ENCODE measurements at regions not wholly inside any gene's neighbourhood (a gene's known extent, or its start where the extent isn't known, plus 50 kb on each side); places are given as distances from the start of the nearest gene placed in this dataset.

DNA sequence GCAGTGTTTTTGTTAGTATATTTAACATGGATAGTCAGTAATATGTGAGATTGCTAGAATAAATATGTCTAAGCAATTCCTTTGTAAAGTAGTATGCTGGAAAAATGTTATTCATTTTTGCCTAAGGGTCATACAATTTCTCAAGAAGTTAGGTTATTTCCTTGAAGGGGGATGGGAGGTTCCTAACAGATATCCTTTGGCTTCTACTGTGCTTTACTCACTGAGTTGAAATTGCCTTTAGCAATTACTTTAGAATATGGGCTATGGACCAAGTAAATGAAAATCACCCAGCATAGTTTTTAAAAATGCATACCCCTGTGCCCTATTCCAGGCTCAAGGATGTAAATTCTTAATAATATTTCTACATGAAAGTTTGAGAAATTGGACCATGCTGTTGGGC is 1386.4 kb upstream of the SLC39A10 start:
- TF ChIP-seq TCF12 (IDR thresholded peaks at IDR 0.05; ENCODE audit: low read depth) (no peak), FOXM1 (IDR thresholded peaks at IDR 0.05; ENCODE audit: borderline replicate concordance, low read depth) (no peak), CEBPB (IDR thresholded peaks at IDR 0.05) (no peak), ZBTB7A (IDR thresholded peaks at IDR 0.05; ENCODE audit: low read depth) (no peak), NFIC (IDR thresholded peaks at IDR 0.05) (no peak), RAD21 (IDR thresholded peaks at IDR 0.05; ENCODE audit: low read depth) (no peak), EP300 (IDR thresholded peaks at IDR 0.05; ENCODE audit: borderline replicate concordance) (no peak), EGR1 (IDR thresholded peaks at IDR 0.05) (no peak), YY1 (IDR thresholded peaks at IDR 0.05; ENCODE audit: low read depth) (no peak)
- TF ChIP-seq, protein P1, sequence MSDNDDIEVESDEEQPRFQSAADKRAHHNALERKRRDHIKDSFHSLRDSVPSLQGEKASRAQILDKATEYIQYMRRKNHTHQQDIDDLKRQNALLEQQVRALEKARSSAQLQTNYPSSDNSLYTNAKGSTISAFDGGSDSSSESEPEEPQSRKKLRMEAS (IDR thresholded peaks at IDR 0.05), result no peak
- TF ChIP-seq, protein P2, sequence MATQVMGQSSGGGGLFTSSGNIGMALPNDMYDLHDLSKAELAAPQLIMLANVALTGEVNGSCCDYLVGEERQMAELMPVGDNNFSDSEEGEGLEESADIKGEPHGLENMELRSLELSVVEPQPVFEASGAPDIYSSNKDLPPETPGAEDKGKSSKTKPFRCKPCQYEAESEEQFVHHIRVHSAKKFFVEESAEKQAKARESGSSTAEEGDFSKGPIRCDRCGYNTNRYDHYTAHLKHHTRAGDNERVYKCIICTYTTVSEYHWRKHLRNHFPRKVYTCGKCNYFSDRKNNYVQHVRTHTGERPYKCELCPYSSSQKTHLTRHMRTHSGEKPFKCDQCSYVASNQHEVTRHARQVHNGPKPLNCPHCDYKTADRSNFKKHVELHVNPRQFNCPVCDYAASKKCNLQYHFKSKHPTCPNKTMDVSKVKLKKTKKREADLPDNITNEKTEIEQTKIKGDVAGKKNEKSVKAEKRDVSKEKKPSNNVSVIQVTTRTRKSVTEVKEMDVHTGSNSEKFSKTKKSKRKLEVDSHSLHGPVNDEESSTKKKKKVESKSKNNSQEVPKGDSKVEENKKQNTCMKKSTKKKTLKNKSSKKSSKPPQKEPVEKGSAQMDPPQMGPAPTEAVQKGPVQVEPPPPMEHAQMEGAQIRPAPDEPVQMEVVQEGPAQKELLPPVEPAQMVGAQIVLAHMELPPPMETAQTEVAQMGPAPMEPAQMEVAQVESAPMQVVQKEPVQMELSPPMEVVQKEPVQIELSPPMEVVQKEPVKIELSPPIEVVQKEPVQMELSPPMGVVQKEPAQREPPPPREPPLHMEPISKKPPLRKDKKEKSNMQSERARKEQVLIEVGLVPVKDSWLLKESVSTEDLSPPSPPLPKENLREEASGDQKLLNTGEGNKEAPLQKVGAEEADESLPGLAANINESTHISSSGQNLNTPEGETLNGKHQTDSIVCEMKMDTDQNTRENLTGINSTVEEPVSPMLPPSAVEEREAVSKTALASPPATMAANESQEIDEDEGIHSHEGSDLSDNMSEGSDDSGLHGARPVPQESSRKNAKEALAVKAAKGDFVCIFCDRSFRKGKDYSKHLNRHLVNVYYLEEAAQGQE (IDR thresholded peaks at IDR 0.05; ENCODE audit: low read depth), result no peak

DNA sequence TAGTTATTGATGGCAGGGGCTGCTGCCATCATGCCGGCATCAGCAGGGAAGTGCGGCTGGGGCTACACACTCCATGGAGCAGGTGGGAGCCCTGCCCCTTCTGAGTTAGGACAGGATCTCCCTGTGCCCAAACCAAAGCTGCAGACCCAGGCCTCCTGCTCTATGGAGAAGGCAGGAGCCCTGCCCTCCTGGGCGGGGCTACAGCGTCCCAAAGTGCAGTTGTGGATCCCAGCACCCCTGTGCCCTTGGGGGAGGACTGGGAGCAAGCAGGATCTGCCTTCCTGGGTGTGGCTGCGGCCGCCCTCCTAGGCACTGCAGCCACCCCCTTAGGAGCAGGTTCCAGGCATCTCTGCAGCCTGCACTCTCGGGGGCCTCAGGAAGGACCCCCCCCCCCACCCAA is 1392.4 kb upstream of the SLC39A10 start:
- TF ChIP-seq, protein P1 (IDR thresholded peaks at IDR 0.05), result no peak
- TF ChIP-seq EP300 (IDR thresholded peaks at IDR 0.05; ENCODE audit: borderline replicate concordance) (no peak), USF1 (IDR thresholded peaks at IDR 0.05) (no peak), TCF12 (IDR thresholded peaks at IDR 0.05; ENCODE audit: low read depth) (no peak), TAF1 (IDR thresholded peaks at IDR 0.05; ENCODE audit: low read depth) (no peak), CREB1 (IDR thresholded peaks at IDR 0.05; ENCODE audit: low read depth) (no peak), YY1 (IDR thresholded peaks at IDR 0.05; ENCODE audit: low read depth) (no peak), ZBTB7A (IDR thresholded peaks at IDR 0.05; ENCODE audit: low read depth) (no peak), RAD21 (IDR thresholded peaks at IDR 0.05; ENCODE audit: low read depth) (no peak), TEAD4 (IDR thresholded peaks at IDR 0.05) (no peak), CEBPB (IDR thresholded peaks at IDR 0.05) (no peak), FOXM1 (IDR thresholded peaks at IDR 0.05; ENCODE audit: borderline replicate concordance, low read depth) (no peak), NFIC (IDR thresholded peaks at IDR 0.05) (no peak), EGR1 (IDR thresholded peaks at IDR 0.05) (no peak)
- TF ChIP-seq, protein P2 (IDR thresholded peaks at IDR 0.05; ENCODE audit: low read depth), result no peak

GRCh38 chr2:194260185-194260584 is 1396.8 kb upstream of the SLC39A10 start:
- TF ChIP-seq TAF1 (IDR thresholded peaks at IDR 0.05; ENCODE audit: low read depth), result no peak
- TF ChIP-seq YY1 (IDR thresholded peaks at IDR 0.05; ENCODE audit: low read depth), result no peak
- no peak for TF ChIP-seq TEAD4 (IDR thresholded peaks at IDR 0.05)
- TF ChIP-seq, protein P2 (IDR thresholded peaks at IDR 0.05; ENCODE audit: low read depth), result no peak
- no peak for TF ChIP-seq CREB1 (IDR thresholded peaks at IDR 0.05; ENCODE audit: low read depth)
- TF ChIP-seq ZBTB7A (IDR thresholded peaks at IDR 0.05; ENCODE audit: low read depth), result no peak
- TF ChIP-seq, protein P1 (IDR thresholded peaks at IDR 0.05), result no peak
- TF ChIP-seq RAD21 (IDR thresholded peaks at IDR 0.05; ENCODE audit: low read depth), result no peak
- TF ChIP-seq EGR1 (IDR thresholded peaks at IDR 0.05), result no peak
- TF ChIP-seq CEBPB (IDR thresholded peaks at IDR 0.05), result no peak

GRCh38 chr2:194257095-194257494 is 1399.9 kb upstream of the SLC39A10 start:
- TF ChIP-seq NFIC (IDR thresholded peaks at IDR 0.05) (no peak), TEAD4 (IDR thresholded peaks at IDR 0.05) (no peak), TAF1 (IDR thresholded peaks at IDR 0.05; ENCODE audit: low read depth) (no peak)
- TF ChIP-seq, protein P1 (IDR thresholded peaks at IDR 0.05), result no peak
